GM19240 (cell line): ENCODE measurements at regions not wholly inside any gene's neighbourhood (a gene's known extent, or its start where the extent isn't known, plus 50 kb on each side); places are given as distances from the start of the nearest gene placed in this dataset.

Experiments used
- DNase-seq: peaks from one replicate; pipeline ENCODE4 v3.0.0; 2011; ENCODE audit warnings: low spot score; ENCODE audit not compliant: insufficient read length

GRCh38 chr15:69624816-69625215, 172.2 kb downstream of the RPLP1 start:
- no peak for DNase-seq

DNA sequence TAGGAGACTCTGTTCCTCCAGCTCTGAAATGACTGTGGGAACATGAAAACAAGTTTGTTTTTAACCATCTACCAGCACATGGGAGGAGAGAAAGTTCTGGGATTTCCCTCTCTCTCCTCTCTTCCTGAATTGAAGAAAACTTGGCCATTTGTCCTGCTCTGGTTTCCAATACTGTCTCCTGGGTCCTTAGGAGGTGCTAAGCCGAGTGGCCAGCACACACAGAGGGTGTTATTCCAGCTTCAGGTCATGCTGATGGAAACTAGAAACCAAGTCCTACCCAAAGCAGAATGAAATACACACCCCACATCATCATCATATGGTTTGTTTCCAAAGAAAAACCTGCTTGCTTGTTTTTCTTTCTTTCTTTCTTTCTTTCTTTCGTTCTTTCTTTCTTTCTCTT, 172.7 kb downstream of the RPLP1 start:
- no peak for DNase-seq

DNA sequence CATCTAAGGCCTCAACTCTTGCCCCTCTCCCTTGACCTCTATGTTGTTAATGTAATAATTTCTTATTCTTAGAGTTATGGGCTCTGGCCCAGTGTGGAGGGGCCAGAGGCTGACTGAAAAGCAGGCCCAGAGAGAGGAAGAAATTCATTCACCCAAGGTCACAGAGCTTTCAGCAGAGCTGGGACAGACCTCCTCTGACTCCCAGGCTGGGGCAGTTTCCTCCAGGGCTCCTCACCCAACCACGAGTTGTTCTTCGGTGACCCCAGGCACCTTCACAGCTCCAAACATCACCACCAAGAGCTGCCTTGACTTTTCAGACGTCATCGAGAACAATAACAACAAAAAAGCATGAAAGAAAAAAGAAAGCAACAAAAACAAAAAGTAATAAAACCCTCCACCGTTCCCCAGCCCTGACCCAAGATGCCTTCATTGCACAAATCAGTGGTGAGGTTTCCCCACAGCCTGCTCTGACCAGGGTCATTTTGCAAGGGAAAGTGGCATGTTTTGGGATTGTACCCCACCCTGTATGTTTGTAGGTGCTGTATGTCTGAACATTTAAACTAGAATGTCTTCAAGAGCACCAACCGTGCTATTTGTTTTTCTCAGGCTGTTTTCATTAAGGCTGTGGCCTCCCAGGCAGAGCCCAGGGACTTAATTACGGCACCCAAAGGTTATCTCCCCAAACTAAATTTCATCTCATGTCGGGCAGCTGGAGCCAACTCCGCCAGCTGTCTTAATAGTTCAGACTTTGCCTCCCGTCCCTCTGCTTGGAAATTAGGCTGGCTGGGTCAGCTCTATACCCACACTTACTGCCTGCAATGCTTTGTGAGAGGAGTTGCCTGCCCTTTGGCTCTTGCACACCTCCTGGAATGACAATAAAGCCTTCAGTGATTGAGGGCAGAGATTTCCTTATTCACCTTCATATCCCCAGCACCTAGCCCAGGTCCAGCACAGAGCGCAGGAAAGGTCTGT, 173.8 kb downstream of the RPLP1 start:
- DNase-seq: no peak

- no peak for DNase-seq
Measured at GRCh38 chr15:69627548-69628158, 175.0 kb downstream of the RPLP1 start.

GRCh38 chr15:69628256-69629093, 175.9 kb downstream of the RPLP1 start:
- DNase-seq: no peak

- no peak for DNase-seq
Measured at GRCh38 chr15:69629631-69630161, 177.1 kb downstream of the RPLP1 start.

- no peak for DNase-seq
Measured at GRCh38 chr15:69631005-69631404, 178.4 kb downstream of the RPLP1 start.

GRCh38 chr15:69631978-69632377, 179.4 kb downstream of the RPLP1 start:
- no peak for DNase-seq

- no peak for DNase-seq
Measured at GRCh38 chr15:69634860-69635259, 182.2 kb downstream of the RPLP1 start.

- DNase-seq: no peak
Measured at GRCh38 chr15:69636169-69636915, 183.7 kb downstream of the RPLP1 start.

DNA sequence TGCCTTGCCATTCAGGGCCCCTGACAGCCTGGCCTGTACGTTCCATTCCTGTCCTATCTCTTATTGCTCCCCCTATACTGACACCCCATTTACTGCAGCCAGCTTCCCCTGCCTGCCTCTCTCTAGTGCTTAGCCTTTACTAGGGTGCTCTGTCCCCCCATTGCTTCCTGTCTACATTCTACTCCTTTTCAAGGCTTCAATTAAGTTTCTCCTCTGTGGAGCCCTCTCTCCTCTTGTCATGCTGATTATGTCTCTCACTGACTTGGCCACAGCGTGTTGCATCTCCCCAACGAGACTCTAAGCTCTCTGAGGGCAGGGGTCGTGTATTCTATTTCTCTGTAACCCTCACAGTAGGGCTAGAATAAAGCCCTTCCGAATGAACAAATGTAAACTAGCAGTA, 185.2 kb downstream of the RPLP1 start:
- no peak for DNase-seq

- no peak for DNase-seq
Measured at GRCh38 chr15:69643476-69643875, 190.9 kb downstream of the RPLP1 start.

GRCh38 chr15:69643971-69644370, 191.4 kb downstream of the RPLP1 start:
- no peak for DNase-seq

DNA sequence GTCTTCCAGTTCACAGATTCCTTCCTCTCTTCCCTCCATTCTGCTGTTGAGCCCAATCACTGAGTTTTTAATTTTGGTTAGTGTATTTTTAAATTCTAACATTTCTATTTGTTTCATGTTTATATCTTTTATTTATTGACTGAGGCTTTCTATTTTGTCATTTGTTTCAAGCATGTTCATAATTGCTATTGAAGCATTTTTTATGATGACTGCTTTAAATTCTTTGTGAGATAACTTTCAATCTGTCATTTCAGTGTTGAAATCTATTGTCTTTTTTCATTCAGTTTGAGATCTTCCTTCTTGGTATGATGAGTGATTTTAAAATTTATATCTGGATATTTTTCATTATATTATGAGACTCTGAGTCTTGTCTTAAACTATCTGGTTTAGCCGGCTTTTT, 192.3 kb downstream of the RPLP1 start:
- no peak for DNase-seq

GRCh38 chr15:69647142-69647513, 194.5 kb downstream of the RPLP1 start:
- DNase-seq: no peak

GRCh38 chr15:69648212-69648611, 195.6 kb downstream of the RPLP1 start:
- DNase-seq: no peak

GRCh38 chr15:69648775-69649735, 196.4 kb downstream of the RPLP1 start:
- DNase-seq: no peak

DNA sequence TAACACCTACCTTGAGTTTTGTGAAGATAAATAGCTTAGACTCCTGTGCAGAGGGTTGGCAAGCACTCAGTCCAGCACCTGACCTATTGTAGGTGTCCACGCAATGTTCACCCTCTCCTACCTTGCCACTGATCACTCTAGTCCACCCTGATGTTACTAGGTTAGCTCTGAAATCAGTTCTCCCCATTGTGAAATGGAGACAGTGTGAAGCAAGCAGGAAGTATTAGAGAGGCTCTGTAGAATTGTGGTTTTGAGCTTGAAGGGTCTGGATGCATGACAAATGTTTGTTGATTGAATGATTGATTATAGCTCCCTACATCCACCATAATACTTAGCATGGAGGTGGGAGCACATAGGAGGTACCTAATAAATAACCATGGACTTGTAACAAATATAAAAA, 199.7 kb downstream of the RPLP1 start:
- no peak for DNase-seq

DNA sequence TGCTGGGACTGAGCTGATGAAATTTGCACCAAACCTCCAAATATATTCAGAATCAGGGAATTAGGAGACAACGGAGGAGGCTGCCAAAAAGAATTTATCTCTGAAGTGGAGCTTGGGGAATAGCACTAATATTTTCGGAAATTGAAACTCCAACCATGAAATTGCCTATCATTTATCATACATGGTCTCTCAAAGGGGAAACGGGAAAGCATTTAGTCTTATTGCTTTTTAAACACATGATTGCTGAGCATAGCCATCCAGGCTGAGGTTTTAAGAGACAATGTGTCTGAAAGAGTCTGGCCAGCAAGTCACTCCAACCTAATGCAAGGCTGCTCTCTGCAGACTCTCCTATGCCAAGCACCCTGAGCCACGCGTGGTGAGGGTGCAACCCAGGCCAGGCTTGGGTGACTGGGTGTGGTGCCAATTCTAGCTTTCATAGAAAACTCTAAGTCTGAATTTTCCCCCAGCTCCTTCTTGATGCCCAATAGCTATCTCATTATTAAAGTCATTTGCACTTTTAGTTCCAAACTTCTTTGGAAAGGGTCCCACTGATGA, 200.2 kb downstream of the RPLP1 start:
- no peak for DNase-seq
